T-helper 1 cell treated with Interleukin-12 subunit alpha and Interleukin-12 subunit beta and Interleukin-4 antibody, amounts not matched to agents 30 ng/mL and 1 ng/mL, for 36 hours (primary cell): ENCODE measurements at regions not wholly inside any gene's neighbourhood (a gene's known extent, or its start where the extent isn't known, plus 50 kb on each side); places are given as distances from the start of the nearest gene placed in this dataset.
"Not testable (repeated sequence)": the region's sequence is repeated elsewhere in the genome, so short reads cannot be mapped to it uniquely, and the experiment has no call there.

Source experiments
- intact Hi-C: fragments of 100-400 bp; cut with micrococcal nuclease; formaldehyde crosslinking; loops from one replicate; pipeline ENCODE4 v1.15.1; 2024

- intact Hi-C loops: no loop called here
Measured at GRCh38 chr4:60934566-60935295, 265.4 kb upstream of the ADGRL3 start.

DNA sequence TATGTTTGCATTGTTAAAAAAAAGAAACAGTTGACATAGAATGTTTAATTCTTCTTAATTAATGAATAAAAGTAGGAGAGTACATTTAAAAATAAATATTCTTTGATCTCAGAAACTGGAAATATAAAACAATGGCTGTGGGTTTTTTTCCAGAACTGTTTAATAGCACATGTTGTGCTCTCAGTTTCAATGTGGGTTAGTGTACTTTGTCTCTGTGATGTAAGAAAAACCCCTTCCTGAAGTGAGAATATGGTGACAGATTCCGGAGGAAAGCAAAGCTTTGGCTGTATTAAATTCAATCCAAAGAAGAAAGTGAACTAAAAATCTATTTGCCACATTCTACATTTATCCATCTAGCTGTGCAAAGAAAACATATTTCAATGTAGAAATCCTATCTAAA is 261.9 kb upstream of the ADGRL3 start:
- intact Hi-C loops: no loop called here

DNA sequence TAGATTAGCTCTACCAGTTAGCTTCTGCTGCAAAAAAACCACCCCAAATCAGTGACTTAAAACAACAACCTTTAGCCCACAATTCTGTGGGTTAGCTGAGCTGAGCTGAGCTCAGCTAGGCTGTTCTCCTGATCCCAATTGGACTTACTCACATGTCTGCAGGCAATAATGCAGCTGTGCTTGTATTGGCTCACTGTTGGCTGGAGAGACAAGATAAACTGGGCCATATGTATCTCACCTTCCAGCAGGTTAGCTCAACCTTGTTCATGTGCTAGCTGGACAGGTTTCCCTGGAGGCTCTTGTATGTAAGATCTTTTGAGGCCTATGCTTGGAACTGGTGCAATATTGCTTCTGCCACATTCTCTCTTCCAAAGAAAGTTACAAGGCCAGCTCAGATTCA is 261.5 kb upstream of the ADGRL3 start:
- intact Hi-C loops: no loop called here

GRCh38 chr4:60944060-60944459 is 256.1 kb upstream of the ADGRL3 start:
- intact Hi-C loops: no loop called here

- intact Hi-C loops: no loop called here
Measured at GRCh38 chr4:60945641-60946040, 254.5 kb upstream of the ADGRL3 start.

DNA sequence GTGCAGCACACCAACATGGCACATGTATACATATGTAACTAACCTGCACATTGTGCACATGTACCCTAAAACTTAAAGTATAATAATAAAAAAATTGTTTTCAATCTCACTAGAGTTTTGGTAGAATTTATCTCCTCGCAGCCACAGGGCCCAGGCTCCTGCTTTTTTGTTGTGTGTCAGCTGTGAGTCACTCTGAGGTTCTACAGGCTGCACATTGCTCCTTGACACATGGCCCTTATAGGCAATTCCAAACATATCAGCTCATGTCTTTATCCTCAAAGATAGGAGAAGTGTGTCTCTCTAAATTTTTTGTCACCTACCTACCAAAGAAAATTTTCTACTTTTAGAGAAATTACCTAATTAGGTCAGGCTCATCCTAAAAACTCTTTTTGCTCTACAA is 252.1 kb upstream of the ADGRL3 start:
- intact Hi-C loops: no loop called here

GRCh38 chr4:60952921-60953320 is 247.2 kb upstream of the ADGRL3 start:
- intact Hi-C loops: no loop called here

DNA sequence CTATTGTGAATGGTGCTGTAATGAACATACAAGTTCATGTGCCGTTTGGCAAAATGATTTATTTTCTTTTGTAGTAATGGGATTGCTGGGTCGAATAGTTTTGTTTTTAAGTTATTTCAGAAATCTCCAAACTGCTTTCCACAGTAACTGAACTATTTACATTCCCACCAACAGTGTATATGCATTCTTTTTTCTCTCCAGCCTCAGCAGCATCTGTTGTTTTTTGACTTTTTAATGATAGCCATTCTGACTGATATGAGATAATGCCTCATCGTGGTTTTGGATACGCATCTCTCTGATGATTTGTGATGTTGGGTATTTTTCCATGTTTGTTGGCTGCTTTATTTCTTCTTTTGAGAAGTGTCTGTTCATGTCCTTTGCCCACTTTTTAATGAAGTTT is 246.3 kb upstream of the ADGRL3 start:
- intact Hi-C loops: no loop called here

- intact Hi-C loops: no loop called here
Measured at GRCh38 chr4:60962286-60962685, 237.8 kb upstream of the ADGRL3 start.

GRCh38 chr4:60981534-60981933 is 218.6 kb upstream of the ADGRL3 start:
- intact Hi-C loops: no loop called here

DNA sequence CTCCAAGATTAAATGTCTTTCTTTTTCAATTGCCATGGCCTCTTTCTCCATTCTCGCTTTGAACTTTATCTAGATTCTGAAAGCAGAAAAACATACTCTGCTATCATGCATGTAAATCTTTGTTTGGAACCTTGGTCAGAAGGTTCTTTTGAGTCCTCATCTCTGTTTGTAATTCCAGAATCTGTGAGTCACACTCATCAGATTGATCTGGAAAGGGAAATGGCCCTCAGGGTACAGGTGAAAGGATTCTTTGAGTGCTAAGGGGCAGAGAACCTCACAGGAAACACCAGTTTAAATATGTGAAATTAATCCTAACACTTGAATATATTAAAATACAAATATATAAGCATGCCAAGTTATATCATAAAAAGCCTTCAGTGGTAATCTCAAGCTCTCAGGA is 211.0 kb upstream of the ADGRL3 start:
- intact Hi-C loops: no loop called here

DNA sequence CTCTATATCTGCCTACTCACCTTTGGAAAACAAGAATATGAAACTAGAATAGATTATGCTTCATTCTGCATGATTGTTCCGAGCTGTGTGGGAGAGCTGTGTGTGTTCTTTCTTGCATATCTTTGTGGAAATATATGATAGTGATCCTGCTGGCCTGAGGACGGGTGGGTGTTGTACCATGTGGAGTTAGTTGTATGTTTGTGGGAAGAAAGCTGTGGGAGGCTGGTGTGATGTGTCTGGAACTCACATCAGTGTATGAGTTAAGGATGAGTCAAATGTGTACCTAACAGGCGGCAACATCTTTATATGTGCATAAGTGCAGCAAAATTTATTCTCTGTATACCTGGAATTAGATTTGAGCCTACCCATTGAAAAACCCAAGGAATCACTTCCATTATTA is 208.1 kb upstream of the ADGRL3 start:
- intact Hi-C loops: no loop called here

DNA sequence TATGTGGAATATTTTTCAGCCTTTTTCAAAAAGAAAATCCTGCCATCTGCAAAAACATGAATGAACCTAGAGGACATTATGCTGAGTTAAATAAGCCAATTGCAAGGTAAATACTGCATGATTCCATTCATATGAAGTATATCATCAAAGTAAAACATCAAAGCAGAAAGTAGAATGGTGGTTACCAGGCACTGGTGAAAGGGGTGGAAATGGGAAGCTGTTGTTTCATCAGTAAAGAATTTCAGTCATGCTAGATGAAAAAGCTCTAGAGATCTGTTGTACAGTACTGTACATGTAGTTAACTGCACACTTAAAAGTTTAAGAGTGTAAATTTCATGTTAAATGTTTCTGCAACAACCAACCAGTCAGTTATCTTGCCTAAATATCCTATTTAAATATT is 196.8 kb upstream of the ADGRL3 start:
- intact Hi-C loops: no loop called here

DNA sequence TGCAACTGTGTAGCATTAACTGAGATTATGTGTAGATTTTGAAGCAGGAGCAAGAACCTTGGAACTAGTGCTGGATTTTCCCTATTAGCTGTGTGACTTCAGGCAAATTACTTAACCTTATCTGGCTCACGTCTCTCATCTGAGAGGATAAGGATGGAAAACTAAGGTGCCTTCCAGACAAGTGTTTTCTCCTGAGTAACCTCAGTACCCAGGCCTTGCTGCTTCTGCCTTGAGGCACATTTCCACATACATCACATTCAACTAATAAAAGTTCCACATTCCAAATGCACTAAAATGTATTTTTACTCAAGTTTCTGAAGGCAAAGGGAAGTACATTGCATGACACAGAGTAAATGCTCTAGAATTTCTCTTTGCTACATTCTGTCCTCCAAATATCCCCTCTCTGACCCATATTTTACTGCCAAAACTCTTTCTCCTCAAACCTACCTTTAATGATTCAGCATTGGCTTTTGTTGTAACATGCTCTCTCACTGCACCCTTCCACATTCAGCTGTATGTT is 195.4 kb upstream of the ADGRL3 start:
- intact Hi-C loops: no loop called here

- intact Hi-C loops: no loop called here
Measured at GRCh38 chr4:61011051-61011450, 189.1 kb upstream of the ADGRL3 start.

DNA sequence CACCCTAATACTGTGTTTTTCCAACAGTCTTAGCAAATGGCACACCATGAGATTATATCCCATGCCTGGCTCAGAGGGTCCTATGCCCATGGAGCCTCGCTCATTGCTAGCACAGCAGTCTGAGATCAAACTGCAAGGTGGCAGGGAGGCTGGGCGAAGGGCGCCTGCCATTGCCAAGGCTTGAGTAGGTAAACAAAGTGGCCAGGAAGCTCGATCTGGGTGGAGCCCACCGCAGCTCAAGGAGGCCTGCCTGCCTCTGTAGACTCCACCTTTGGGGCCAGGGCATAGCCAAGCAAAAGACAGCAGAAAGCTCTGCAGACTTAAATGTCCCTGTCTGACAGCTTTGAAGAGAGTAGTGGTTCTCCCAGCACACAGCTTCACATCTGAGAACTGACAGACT is 188.2 kb upstream of the ADGRL3 start:
- intact Hi-C loops: not testable (repeated sequence)

- intact Hi-C loops: no loop called here
Measured at GRCh38 chr4:61024610-61025009, 175.5 kb upstream of the ADGRL3 start.

- intact Hi-C loops: no loop called here
Measured at GRCh38 chr4:61027939-61028338, 172.2 kb upstream of the ADGRL3 start.

DNA sequence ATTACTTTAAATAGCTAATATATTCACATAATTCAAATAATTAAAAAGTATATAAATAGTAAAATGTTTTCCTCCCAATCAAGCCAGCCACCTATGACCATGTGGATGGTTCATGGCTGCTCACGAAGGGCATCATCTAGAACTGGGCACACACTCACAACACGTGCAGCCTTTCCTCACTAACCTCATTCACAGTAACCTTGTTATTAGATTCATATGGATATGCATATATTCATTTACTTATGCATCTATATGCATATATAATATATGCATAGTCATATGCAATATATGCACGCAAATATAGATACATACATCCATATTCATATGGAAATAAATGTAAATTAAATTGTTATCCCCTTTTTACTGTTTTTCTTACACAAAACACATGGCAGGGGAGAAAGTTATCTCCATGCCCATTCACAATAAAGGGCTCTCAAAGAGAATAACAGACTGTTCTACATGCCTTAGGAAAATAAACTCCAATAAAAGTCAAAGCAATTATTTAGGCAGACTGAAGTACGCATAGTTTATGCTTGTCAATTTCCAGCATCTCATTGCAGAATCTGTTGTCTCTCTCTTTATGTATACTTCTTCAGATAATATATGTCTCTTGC is 163.9 kb upstream of the ADGRL3 start:
- intact Hi-C loops: no loop called here

- intact Hi-C loops: no loop called here
Measured at GRCh38 chr4:61041527-61041926, 158.6 kb upstream of the ADGRL3 start.

DNA sequence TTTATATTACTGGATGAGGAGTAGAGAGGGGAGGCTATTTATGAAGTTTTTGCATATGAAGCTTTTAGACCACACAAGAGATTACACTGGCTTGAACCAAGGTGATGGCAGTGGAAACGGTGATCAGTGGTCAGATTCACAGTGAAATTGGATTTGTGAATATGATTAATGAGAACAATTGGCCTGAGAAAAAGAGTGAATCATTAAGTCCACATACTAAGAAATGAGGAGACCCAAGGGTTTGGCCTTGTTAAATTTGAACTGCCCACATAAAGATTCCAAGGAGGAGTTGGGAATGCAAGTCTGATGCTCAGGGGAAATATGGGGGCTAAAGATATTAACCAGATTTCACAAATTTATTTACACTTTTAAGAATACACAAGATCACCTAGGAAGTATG is 155.3 kb upstream of the ADGRL3 start:
- intact Hi-C loops: no loop called here

DNA sequence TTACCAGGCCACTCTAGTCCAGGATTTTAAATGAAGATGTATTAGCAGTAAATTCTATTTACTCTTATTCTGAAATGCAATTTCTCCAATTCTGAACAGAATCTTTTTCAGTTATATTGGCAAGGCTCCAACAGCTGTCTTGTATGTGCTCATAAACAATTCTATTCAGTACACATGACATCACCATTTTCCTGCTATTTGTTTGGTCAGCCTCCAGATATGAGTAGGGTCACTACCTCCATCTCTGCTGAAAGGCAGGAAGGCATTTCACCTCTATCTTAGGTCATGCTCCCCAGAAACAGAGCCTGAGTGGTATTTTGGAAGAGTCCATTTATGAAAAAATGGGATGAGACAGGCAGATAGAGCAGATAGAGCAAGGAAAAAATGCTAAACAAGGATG is 151.1 kb upstream of the ADGRL3 start:
- intact Hi-C loops: no loop called here

GRCh38 chr4:61067381-61067780 is 132.7 kb upstream of the ADGRL3 start:
- intact Hi-C loops: no loop called here
